B cell (primary cell): ENCODE measurements at regions not wholly inside any gene's neighbourhood (a gene's known extent, or its start where the extent isn't known, plus 50 kb on each side); places are given as distances from the start of the nearest gene placed in this dataset.
"Not testable (repeated sequence)": the region's sequence is repeated elsewhere in the genome, so short reads cannot be mapped to it uniquely, and the experiment has no call there.

Experiments used
- CTCF ChIP-seq: fragments of 200-600 bp; IDR thresholded peaks from one replicate; pipeline ENCODE4 v1.8.0; 2022; ENCODE audit warnings: antibody characterized with exemption, mild to moderate bottlenecking
- EZH2 ChIP-seq: IDR thresholded peaks from 2 replicates; pipeline ENCODE4 v1.6.1; 2012; ENCODE audit warnings: borderline replicate concordance, low read depth, mild to moderate bottlenecking, moderate library complexity, low read length; ENCODE audit not compliant: insufficient read depth, poor library complexity, severe bottlenecking

GRCh38 chr17:20877384-20877783 lies 165.4 kb downstream of the USP22 start:
- TF ChIP-seq CTCF, EZH2: not testable (repeated sequence)
